ENCODE measurements at regions not wholly inside any gene's neighbourhood (a gene's known extent, or its start where the extent isn't known, plus 50 kb on each side); places are given as distances from the start of the nearest gene placed in this dataset.

DNA sequence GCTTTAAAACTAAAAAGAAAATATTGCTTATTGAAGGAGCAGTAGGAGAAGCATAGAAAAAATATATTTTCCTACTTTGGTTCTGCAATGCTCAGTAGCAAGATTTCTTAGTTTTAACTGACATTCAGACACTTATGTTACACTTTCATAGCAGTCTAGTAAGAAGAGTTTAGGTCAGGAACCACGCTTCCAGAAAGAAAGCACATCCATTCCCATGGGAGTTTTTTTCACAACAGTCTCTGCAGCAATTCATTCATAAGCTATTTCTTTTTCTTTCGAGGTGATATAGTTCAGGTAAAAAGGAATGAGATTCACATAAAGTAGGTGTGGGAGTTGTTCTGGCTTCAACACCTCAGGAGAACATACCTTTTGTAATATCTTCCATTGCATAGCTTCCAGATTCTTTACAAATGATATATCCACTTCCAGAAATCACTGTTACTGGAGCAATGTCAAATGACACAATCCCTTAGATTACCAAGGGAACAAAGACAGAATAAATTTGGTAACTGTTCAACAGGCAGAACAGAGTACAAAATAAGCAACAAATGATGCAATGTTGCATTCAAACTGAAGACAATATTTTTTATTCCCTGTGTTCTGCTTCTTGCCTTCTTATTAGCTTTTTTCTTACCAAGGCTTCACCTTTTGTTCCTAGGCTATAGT lies 95.2 kb upstream of the GULP1 start:
- H3K27ac ChIP-seq (ENCODE audit: low read depth in 1 of 2, low read length in 2 of 2), result no peak overlapping the region
- no peak overlapping the region for H3K4me2 ChIP-seq (replicated peaks; ENCODE audit: extremely low read depth, low read length, poor library complexity, severe bottlenecking)
- no peak overlapping the region for H3K4me3 ChIP-seq (replicated peaks in 1 of 3; ENCODE audit: low read depth in 2 of 3, low read length in 3 of 3)
- DNase-seq, result no peak
- intact Hi-C loops (cut with micrococcal nuclease), result no loop called here
- peaks cover 0 to 9% (median 3%) of the 10 kb centered on the region in 7 donors for H3K9me3 Mint-ChIP-seq
- H3K9ac ChIP-seq (ENCODE audit: insufficient read depth, low read length, poor library complexity, severe bottlenecking), result no peak overlapping the region
- H3K4me3 Mint-ChIP-seq, result no peak overlapping the region
- no peaks in the 10 kb centered on the region for H3K27me3 Mint-ChIP-seq (ENCODE audit: low read depth in 3 of 3)
- H2AFZ ChIP-seq (ENCODE audit: insufficient read depth, low read depth, low read length, poor library complexity, severe bottlenecking), result no peak overlapping the region
- no peaks in the 10 kb centered on the region for H3K79me2 ChIP-seq (ENCODE audit: insufficient read depth, low read length)
- H4K20me1 ChIP-seq (ENCODE audit: insufficient read depth, low read length), result no peaks in the 10 kb centered on the region
- TF ChIP-seq, protein P1, sequence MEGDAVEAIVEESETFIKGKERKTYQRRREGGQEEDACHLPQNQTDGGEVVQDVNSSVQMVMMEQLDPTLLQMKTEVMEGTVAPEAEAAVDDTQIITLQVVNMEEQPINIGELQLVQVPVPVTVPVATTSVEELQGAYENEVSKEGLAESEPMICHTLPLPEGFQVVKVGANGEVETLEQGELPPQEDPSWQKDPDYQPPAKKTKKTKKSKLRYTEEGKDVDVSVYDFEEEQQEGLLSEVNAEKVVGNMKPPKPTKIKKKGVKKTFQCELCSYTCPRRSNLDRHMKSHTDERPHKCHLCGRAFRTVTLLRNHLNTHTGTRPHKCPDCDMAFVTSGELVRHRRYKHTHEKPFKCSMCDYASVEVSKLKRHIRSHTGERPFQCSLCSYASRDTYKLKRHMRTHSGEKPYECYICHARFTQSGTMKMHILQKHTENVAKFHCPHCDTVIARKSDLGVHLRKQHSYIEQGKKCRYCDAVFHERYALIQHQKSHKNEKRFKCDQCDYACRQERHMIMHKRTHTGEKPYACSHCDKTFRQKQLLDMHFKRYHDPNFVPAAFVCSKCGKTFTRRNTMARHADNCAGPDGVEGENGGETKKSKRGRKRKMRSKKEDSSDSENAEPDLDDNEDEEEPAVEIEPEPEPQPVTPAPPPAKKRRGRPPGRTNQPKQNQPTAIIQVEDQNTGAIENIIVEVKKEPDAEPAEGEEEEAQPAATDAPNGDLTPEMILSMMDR (IDR thresholded peaks at IDR 0.05), result no peak
- no peaks in the 10 kb centered on the region for H3K27me3 ChIP-seq (ENCODE audit: control insufficient read depth in 2 of 2, insufficient read depth in 2 of 2, low read length in 2 of 2)
- H3K36me3 Mint-ChIP-seq, result no peaks in the 10 kb centered on the region
- H3K36me3 ChIP-seq (replicated peaks in 1 of 2; ENCODE audit: control insufficient read depth in 1 of 2, insufficient read depth in 2 of 2, low read length in 2 of 2), result no peaks in the 10 kb centered on the region
- H3K27ac Mint-ChIP-seq, result no peak overlapping the region
- peaks cover 0 to 6% of the 10 kb centered on the region in 2 donors for H3K9me3 ChIP-seq (replicated peaks in 1 of 2; ENCODE audit: control insufficient read depth in 1 of 2, insufficient read depth in 1 of 2, low read length in 2 of 2)
- WGBS (ENCODE audit: insufficient coverage), result no CpG with 5 or more reads among the region's 2 CpGs
- H3K4me1 Mint-ChIP-seq, result no peaks in the 10 kb centered on the region
- H3K4me1 ChIP-seq (ENCODE audit: control insufficient read depth in 1 of 2, insufficient read depth in 2 of 2, low read length in 2 of 2), result no peaks in the 10 kb centered on the region

DNA sequence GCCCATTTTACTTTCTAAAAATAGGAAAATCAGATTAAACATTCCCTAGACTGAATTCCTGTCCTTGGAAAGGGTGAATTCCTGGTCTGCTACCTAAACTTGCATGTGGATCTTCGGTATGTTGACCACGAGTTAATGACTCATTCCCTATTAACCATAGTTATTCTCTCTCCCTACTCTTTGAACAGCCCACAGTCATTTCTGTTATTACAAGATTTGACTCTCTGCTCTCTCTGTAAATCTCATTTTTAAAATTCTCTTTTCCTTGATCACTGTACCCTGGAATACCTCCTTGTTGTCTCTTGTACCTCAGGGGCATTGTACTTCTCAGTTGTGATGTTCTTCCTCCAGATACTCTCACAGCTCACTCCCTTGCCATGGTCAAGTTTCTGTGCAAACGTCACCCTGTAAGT lies 92.0 kb upstream of the GULP1 start:
- Histone ChIP-seq H3K4me2 (replicated peaks; ENCODE audit: extremely low read depth, low read length, poor library complexity, severe bottlenecking) (no peak overlapping the region), H3K4me1 (ENCODE audit: control insufficient read depth in 1 of 2, insufficient read depth in 2 of 2, low read length in 2 of 2) (no peaks in the 10 kb centered on the region), H3K4me3 (replicated peaks in 1 of 3; ENCODE audit: low read depth in 2 of 3, low read length in 3 of 3) (no peak overlapping the region), H3K79me2 (ENCODE audit: insufficient read depth, low read length) (no peaks in the 10 kb centered on the region), H2AFZ (ENCODE audit: insufficient read depth, low read depth, low read length, poor library complexity, severe bottlenecking) (no peak overlapping the region), H3K27me3 (ENCODE audit: control insufficient read depth in 2 of 2, insufficient read depth in 2 of 2, low read length in 2 of 2) (no peaks in the 10 kb centered on the region), H3K36me3 (replicated peaks in 1 of 2; ENCODE audit: control insufficient read depth in 1 of 2, insufficient read depth in 2 of 2, low read length in 2 of 2) (no peaks in the 10 kb centered on the region), H4K20me1 (ENCODE audit: insufficient read depth, low read length) (no peaks in the 10 kb centered on the region), H3K9me3 (replicated peaks in 1 of 2; ENCODE audit: control insufficient read depth in 1 of 2, insufficient read depth in 1 of 2, low read length in 2 of 2) (peaks cover 0 to 6% of the 10 kb centered on the region in 2 donors), H3K9ac (ENCODE audit: insufficient read depth, low read length, poor library complexity, severe bottlenecking) (no peak overlapping the region), H3K27ac (ENCODE audit: low read depth in 1 of 2, low read length in 2 of 2) (no peak overlapping the region)
- Mint-ChIP-seq H3K27ac (no peak overlapping the region), H3K27me3 (ENCODE audit: low read depth in 3 of 3) (no peaks in the 10 kb centered on the region), H3K4me1 (no peaks in the 10 kb centered on the region), H3K9me3 (peaks cover 0 to 8% (median 2%) of the 10 kb centered on the region in 7 donors), H3K36me3 (no peaks in the 10 kb centered on the region), H3K4me3 (no peak overlapping the region)
- no peak for DNase-seq
- TF ChIP-seq, protein P1 (IDR thresholded peaks at IDR 0.05), result no peak
- intact Hi-C loops (cut with micrococcal nuclease), result no loop called here
- 83% methylated on average over 2 of the region's 3 CpGs for WGBS (ENCODE audit: insufficient coverage)

Data from CD14-positive monocyte (primary cell).